ENCODE measurements at regions not wholly inside any gene's neighbourhood (a gene's known extent, or its start where the extent isn't known, plus 50 kb on each side); places are given as distances from the start of the nearest gene placed in this dataset.

GRCh38 chr9:73838871-73839270, 658.3 kb upstream of the RORB start:
- DNase-seq (ENCODE audit: low spot score in 2 of 2): no peak
- no peak overlapping the region for H3K4me3 Mint-ChIP-seq
- H3K36me3 Mint-ChIP-seq: no peaks in the 10 kb centered on the region
- no peak for ATAC-seq
- no peak overlapping the region for H3K27ac Mint-ChIP-seq
- peaks cover 4% of the 10 kb centered on the region for H3K9me3 Mint-ChIP-seq
- no peaks in the 10 kb centered on the region for H3K4me1 Mint-ChIP-seq

- H3K36me3 Mint-ChIP-seq: no peaks in the 10 kb centered on the region
- H3K4me3 Mint-ChIP-seq: no peak overlapping the region
- DNase-seq (ENCODE audit: low spot score in 2 of 2): no peak
- H3K27ac Mint-ChIP-seq: no peak overlapping the region
- ATAC-seq: no peak
- H3K9me3 Mint-ChIP-seq: peaks cover 4% of the 10 kb centered on the region
- no peaks in the 10 kb centered on the region for H3K4me1 Mint-ChIP-seq
These were observed 657.7 kb upstream of the RORB start for GRCh38 chr9:73839471-73839870.

- Mint-ChIP-seq H3K27ac (no peak overlapping the region), H3K36me3 (no peaks in the 10 kb centered on the region), H3K4me3 (no peak overlapping the region), H3K9me3 (peaks cover 4% of the 10 kb centered on the region), H3K4me1 (no peaks in the 10 kb centered on the region)
- ATAC-seq: no peak
- no peak for DNase-seq (ENCODE audit: low spot score in 2 of 2)
These were observed 656.1 kb upstream of the RORB start for GRCh38 chr9:73841018-73841417.

- DNase-seq (ENCODE audit: low spot score in 2 of 2): no peak
- no peak overlapping the region for H3K27ac Mint-ChIP-seq
- no peak for ATAC-seq
- no peaks in the 10 kb centered on the region for H3K36me3 Mint-ChIP-seq
- no peak overlapping the region for H3K4me3 Mint-ChIP-seq
- no peaks in the 10 kb centered on the region for H3K9me3 Mint-ChIP-seq
- H3K4me1 Mint-ChIP-seq: no peaks in the 10 kb centered on the region
These were observed 653.0 kb upstream of the RORB start for GRCh38 chr9:73844135-73844534.

- no peaks in the 10 kb centered on the region for H3K36me3 Mint-ChIP-seq
- H3K27ac Mint-ChIP-seq: no peak overlapping the region
- ATAC-seq (no peak), DNase-seq (ENCODE audit: low spot score in 2 of 2) (no peak)
- no peaks in the 10 kb centered on the region for H3K4me1 Mint-ChIP-seq
- no peaks in the 10 kb centered on the region for H3K9me3 Mint-ChIP-seq
- no peak overlapping the region for H3K4me3 Mint-ChIP-seq
These were observed 651.6 kb upstream of the RORB start for GRCh38 chr9:73845539-73845938.

- ATAC-seq (no peak), DNase-seq (ENCODE audit: low spot score in 2 of 2) (no peak)
- no peaks in the 10 kb centered on the region for H3K36me3 Mint-ChIP-seq
- H3K4me1 Mint-ChIP-seq: no peaks in the 10 kb centered on the region
- H3K9me3 Mint-ChIP-seq: no peaks in the 10 kb centered on the region
- H3K27ac Mint-ChIP-seq: no peak overlapping the region
- no peak overlapping the region for H3K4me3 Mint-ChIP-seq
These were observed 651.0 kb upstream of the RORB start for GRCh38 chr9:73845954-73846690.

GRCh38 chr9:73847536-73847935, 649.6 kb upstream of the RORB start:
- Mint-ChIP-seq H3K27ac (no peak overlapping the region), H3K4me1 (no peaks in the 10 kb centered on the region)

GRCh38 chr9:73853549-73853948, 643.6 kb upstream of the RORB start:
- DNase-seq (ENCODE audit: low spot score in 2 of 2) (no peak), ATAC-seq (no peak)
- no peaks in the 10 kb centered on the region for H3K4me1 Mint-ChIP-seq
- no peak overlapping the region for H3K27ac Mint-ChIP-seq
- no peak overlapping the region for H3K4me3 Mint-ChIP-seq
- peaks cover 2% of the 10 kb centered on the region for H3K9me3 Mint-ChIP-seq
- H3K36me3 Mint-ChIP-seq: no peaks in the 10 kb centered on the region

More at GRCh38 chr9:73847536-73847935, 649.6 kb upstream of the RORB start:
- Mint-ChIP-seq H3K36me3 (no peaks in the 10 kb centered on the region), H3K9me3 (no peaks in the 10 kb centered on the region), H3K4me3 (no peak overlapping the region)
- ATAC-seq (no peak), DNase-seq (ENCODE audit: low spot score in 2 of 2) (no peak)

GRCh38 chr9:73855206-73855605, 641.9 kb upstream of the RORB start:
- Mint-ChIP-seq H3K4me1 (no peaks in the 10 kb centered on the region), H3K27ac (no peak overlapping the region), H3K4me3 (no peak overlapping the region), H3K36me3 (no peaks in the 10 kb centered on the region), H3K9me3 (peaks cover 8% of the 10 kb centered on the region)
- DNase-seq (ENCODE audit: low spot score in 2 of 2) (no peak), ATAC-seq (no peak)

- Mint-ChIP-seq H3K4me1 (no peaks in the 10 kb centered on the region), H3K36me3 (no peaks in the 10 kb centered on the region), H3K27ac (no peak overlapping the region), H3K9me3 (peaks cover 5% of the 10 kb centered on the region), H3K4me3 (no peak overlapping the region)
- ATAC-seq (no peak), DNase-seq (ENCODE audit: low spot score in 2 of 2) (no peak)
These were observed 633.2 kb upstream of the RORB start for GRCh38 chr9:73863924-73864323.

- Mint-ChIP-seq H3K9me3 (no peaks in the 10 kb centered on the region), H3K27ac (no peak overlapping the region), H3K4me3 (no peak overlapping the region), H3K36me3 (no peaks in the 10 kb centered on the region), H3K4me1 (no peaks in the 10 kb centered on the region)
- DNase-seq (ENCODE audit: low spot score in 2 of 2) (no peak), ATAC-seq (no peak)
These were observed 630.7 kb upstream of the RORB start for GRCh38 chr9:73866451-73866850.

GRCh38 chr9:73869264-73869663, 627.9 kb upstream of the RORB start:
- H3K36me3 Mint-ChIP-seq: no peaks in the 10 kb centered on the region
- no peaks in the 10 kb centered on the region for H3K9me3 Mint-ChIP-seq
- H3K4me1 Mint-ChIP-seq: no peaks in the 10 kb centered on the region
- no peak overlapping the region for H3K4me3 Mint-ChIP-seq
- no peak overlapping the region for H3K27ac Mint-ChIP-seq
- ATAC-seq: peak; percentile 100
- DNase-seq (ENCODE audit: low spot score in 2 of 2): peak in 1 of 2 donors; percentile 2

GRCh38 chr9:73871636-73872035, 625.5 kb upstream of the RORB start:
- no peak for DNase-seq (ENCODE audit: low spot score in 2 of 2)

GRCh38 chr9:73872701-73873100, 624.4 kb upstream of the RORB start:
- Mint-ChIP-seq H3K4me1 (no peaks in the 10 kb centered on the region), H3K36me3 (no peaks in the 10 kb centered on the region), H3K9me3 (no peaks in the 10 kb centered on the region), H3K4me3 (no peak overlapping the region), H3K27ac (no peak overlapping the region)
- DNase-seq (ENCODE audit: low spot score in 2 of 2) (no peak), ATAC-seq (no peak)

More at GRCh38 chr9:73871636-73872035, 625.5 kb upstream of the RORB start:
- H3K4me1 Mint-ChIP-seq: no peaks in the 10 kb centered on the region
- no peaks in the 10 kb centered on the region for H3K9me3 Mint-ChIP-seq
- no peak overlapping the region for H3K27ac Mint-ChIP-seq
- no peak overlapping the region for H3K4me3 Mint-ChIP-seq
- ATAC-seq: no peak
- H3K36me3 Mint-ChIP-seq: no peaks in the 10 kb centered on the region

GRCh38 chr9:73880101-73880500, 617.0 kb upstream of the RORB start:
- no peak for ATAC-seq
- DNase-seq (ENCODE audit: low spot score in 2 of 2): no peak
- H3K9me3 Mint-ChIP-seq: peaks cover 13% of the 10 kb centered on the region
- H3K4me3 Mint-ChIP-seq: no peak overlapping the region
- H3K4me1 Mint-ChIP-seq: no peaks in the 10 kb centered on the region
- no peak overlapping the region for H3K27ac Mint-ChIP-seq
- H3K36me3 Mint-ChIP-seq: no peaks in the 10 kb centered on the region

GRCh38 chr9:73889023-73889422, 608.1 kb upstream of the RORB start:
- Mint-ChIP-seq H3K4me3 (no peak overlapping the region), H3K36me3 (no peaks in the 10 kb centered on the region), H3K27ac (no peak overlapping the region), H3K9me3 (peaks cover 9% of the 10 kb centered on the region), H3K4me1 (no peaks in the 10 kb centered on the region)
- ATAC-seq (no peak), DNase-seq (ENCODE audit: low spot score in 2 of 2) (no peak)

Measured in stimulated activated effector memory CD8-positive, alpha-beta T cell treated with anti-CD3 and anti-CD28 coated beads, Interleukin-12 subunit alpha, Interleukin-12 subunit beta, amount 100 ng/mL, for 72 hours (primary cell).